ENCODE measurements at regions not wholly inside any gene's neighbourhood (a gene's known extent, or its start where the extent isn't known, plus 50 kb on each side); places are given as distances from the start of the nearest gene placed in this dataset.

GRCh38 chr9:113800276-113800675 lies 75.8 kb upstream of the ZNF618 start:
- no peak for TF ChIP-seq POLR2AphosphoS5 (IDR thresholded peaks at IDR 0.05)
- TF ChIP-seq CTCF (IDR thresholded peaks at IDR 0.05), result no peak
